DND-41 (cell line): ENCODE measurements at regions not wholly inside any gene's neighbourhood (a gene's known extent, or its start where the extent isn't known, plus 50 kb on each side); places are given as distances from the start of the nearest gene placed in this dataset.

Experiments
- EZH2 ChIP-seq: IDR thresholded peaks from 3 replicates; pipeline ENCODE4 v1.6.1; 2012; ENCODE audit warnings: borderline replicate concordance, low read depth, mild to moderate bottlenecking, moderate library complexity, low read length, inconsistent platforms; ENCODE audit not compliant: severe bottlenecking
- TF ChIP-seq, protein P1 (sequence below): IDR thresholded peaks from 2 replicates; pipeline ENCODE4 v1.5.1; 2012; ENCODE audit warnings: borderline replicate concordance, low read length, moderate library complexity, mild to moderate bottlenecking; ENCODE audit not compliant: poor library complexity, severe bottlenecking; ENCODE audit errors: extremely low read depth

DNA sequence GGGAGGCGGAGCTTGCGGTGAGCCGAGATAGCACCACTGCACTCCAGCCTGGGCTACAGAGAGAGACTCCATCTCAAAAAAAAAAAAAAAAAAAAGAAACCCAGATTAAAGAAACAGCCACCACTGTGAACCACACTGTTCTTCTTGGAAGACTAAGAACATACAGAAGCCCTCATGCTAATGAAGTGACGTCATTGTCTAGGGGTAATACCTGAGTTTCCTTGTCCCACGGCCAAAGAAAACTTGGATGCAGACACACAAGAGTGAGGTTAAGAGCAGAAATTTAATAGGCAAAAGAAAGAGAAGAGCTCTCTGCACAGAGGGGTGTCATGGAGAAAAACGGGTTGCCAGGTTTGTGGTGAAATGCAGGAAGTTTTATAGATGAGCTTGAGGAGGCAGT, 691.6 kb downstream of the NLGN4X start:
- TF ChIP-seq, protein P1, sequence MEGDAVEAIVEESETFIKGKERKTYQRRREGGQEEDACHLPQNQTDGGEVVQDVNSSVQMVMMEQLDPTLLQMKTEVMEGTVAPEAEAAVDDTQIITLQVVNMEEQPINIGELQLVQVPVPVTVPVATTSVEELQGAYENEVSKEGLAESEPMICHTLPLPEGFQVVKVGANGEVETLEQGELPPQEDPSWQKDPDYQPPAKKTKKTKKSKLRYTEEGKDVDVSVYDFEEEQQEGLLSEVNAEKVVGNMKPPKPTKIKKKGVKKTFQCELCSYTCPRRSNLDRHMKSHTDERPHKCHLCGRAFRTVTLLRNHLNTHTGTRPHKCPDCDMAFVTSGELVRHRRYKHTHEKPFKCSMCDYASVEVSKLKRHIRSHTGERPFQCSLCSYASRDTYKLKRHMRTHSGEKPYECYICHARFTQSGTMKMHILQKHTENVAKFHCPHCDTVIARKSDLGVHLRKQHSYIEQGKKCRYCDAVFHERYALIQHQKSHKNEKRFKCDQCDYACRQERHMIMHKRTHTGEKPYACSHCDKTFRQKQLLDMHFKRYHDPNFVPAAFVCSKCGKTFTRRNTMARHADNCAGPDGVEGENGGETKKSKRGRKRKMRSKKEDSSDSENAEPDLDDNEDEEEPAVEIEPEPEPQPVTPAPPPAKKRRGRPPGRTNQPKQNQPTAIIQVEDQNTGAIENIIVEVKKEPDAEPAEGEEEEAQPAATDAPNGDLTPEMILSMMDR: no peak
- TF ChIP-seq EZH2: no peak
